ENCODE measurements at regions not wholly inside any gene's neighbourhood (a gene's known extent, or its start where the extent isn't known, plus 50 kb on each side); places are given as distances from the start of the nearest gene placed in this dataset.
"Not testable (repeated sequence)": the region's sequence is repeated elsewhere in the genome, so short reads cannot be mapped to it uniquely, and the experiment has no call there.

DNA sequence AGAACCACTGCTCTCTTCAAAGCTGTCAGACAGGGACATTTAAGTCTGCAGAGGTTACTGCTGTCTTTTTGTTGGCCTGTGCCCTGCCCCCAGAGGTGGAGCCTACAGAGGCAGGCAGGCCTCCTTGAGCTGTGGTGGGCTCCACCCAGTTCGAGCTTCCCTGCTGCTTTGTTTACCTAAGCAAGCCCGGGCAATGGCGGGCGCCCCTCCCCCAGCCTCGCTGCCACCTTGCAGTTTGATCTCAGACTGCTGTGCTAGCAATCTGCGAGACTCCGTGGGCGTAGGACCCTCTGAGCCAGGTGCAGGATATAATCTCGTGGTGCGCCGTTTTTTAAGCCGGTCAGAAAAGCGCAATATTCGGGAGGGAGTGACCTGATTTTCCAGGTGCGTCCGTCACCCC is 138.9 kb downstream of the KCNS3 start:
- DNase-seq (ENCODE audit: low spot score); intact Hi-C loops (cut with micrococcal nuclease); H3K4me1 Mint-ChIP-seq (ENCODE audit: low read depth); H3K27ac Mint-ChIP-seq; H3K27me3 Mint-ChIP-seq (ENCODE audit: low read depth); H3K4me3 Mint-ChIP-seq (ENCODE audit: low read depth); H3K36me3 Mint-ChIP-seq (ENCODE audit: low read depth): not testable (repeated sequence)
- H3K9me3 Mint-ChIP-seq: peaks cover 31% of the 10 kb centered on the region

DNA sequence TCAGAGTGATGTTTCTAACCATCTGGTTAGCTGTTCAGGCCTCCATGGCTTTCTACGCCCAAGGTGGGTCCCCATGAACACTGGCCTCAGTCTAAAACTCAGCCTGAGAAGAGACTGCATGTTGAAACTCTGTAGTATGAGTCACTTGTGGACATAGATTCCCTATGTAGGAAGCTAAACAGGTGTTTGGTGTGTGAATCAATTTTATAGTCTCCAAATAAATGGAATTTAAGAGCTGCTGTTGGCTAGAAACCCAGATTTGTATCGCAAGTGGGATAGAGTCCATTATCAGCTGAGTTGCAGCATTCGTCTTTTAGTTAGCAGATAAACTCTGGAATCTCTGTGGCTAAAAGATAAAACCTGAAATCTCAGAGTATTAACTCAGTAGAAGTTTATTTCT is 131.4 kb downstream of the KCNS3 start:
- H3K4me1 Mint-ChIP-seq (ENCODE audit: low read depth): no peaks in the 10 kb centered on the region
- intact Hi-C loops (cut with micrococcal nuclease): no loop called here
- DNase-seq (ENCODE audit: low spot score): no peak
- no peaks in the 10 kb centered on the region for H3K36me3 Mint-ChIP-seq (ENCODE audit: low read depth)
- H3K27ac Mint-ChIP-seq: no peak overlapping the region
- H3K27me3 Mint-ChIP-seq (ENCODE audit: low read depth): no peaks in the 10 kb centered on the region
- no peak overlapping the region for H3K4me3 Mint-ChIP-seq (ENCODE audit: low read depth)
- peaks cover 13% of the 10 kb centered on the region for H3K9me3 Mint-ChIP-seq

DNA sequence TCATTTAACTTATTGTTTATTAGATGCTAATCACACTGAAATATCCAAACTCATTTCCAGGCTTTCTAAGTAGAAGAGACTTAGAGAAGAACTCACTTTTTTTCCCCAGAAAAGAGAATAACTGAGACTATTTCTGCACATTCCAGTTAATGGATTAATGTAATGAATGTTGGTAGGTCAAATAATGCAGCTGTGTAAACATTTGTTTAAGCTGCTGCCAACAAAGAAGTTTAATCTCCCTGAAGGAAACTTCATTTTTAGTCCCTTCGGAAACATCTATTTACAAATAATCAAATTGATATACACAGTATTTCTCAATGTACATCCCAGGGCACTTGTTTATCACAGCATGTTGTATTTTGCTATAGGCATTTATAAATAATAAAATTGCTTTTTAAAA is 126.9 kb downstream of the KCNS3 start:
- intact Hi-C loops (cut with micrococcal nuclease): no loop called here
- Mint-ChIP-seq H3K4me1 (ENCODE audit: low read depth) (no peaks in the 10 kb centered on the region), H3K27me3 (ENCODE audit: low read depth) (no peaks in the 10 kb centered on the region), H3K27ac (no peak overlapping the region), H3K4me3 (ENCODE audit: low read depth) (no peak overlapping the region), H3K36me3 (ENCODE audit: low read depth) (no peaks in the 10 kb centered on the region), H3K9me3 (peaks cover 5% of the 10 kb centered on the region)
- DNase-seq (ENCODE audit: low spot score): no peak

DNA sequence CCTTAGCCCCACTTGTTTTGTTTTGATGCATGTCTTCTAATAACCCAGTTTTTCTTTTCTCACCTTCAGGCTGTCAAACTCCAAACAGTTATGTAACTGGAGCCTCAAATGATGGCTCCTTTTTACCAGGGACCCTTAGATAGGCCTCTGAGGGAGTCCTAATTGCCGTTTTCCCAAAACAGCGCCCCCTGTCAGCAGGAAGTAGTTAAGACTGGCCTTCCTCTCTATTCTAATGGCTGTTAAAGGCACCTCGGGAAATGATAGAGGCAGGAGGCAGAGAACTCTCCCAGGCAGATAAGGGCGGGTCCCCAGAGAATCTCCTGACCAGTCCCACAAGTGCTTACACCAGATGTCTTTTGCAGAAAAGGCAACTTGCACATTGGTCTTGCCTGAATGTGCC is 123.2 kb downstream of the KCNS3 start:
- Mint-ChIP-seq H3K4me1 (ENCODE audit: low read depth) (no peaks in the 10 kb centered on the region), H3K27me3 (ENCODE audit: low read depth) (no peaks in the 10 kb centered on the region), H3K27ac (no peak overlapping the region), H3K9me3 (peaks cover 7% of the 10 kb centered on the region), H3K4me3 (ENCODE audit: low read depth) (no peak overlapping the region), H3K36me3 (ENCODE audit: low read depth) (no peaks in the 10 kb centered on the region)
- no peak for DNase-seq (ENCODE audit: low spot score)
- intact Hi-C loops (cut with micrococcal nuclease): no loop called here

DNA sequence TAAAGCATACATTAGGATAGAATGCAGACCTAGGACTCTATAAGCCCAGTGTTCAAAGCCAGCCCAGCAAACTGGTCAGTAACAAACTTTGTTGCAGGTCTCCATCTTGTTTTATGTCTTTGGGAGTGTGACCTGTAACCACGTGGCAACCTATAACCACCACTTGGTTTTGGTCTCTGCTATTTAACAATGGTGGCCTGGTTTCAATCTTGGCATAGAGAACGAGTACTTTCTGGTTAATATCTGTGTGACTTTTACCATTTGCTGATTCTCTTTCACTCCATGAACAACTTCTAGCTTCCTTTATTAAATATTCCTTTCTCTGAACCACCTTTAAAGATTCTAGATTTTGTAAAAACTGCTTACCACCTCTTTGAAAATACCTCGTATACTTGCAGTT is 118.5 kb downstream of the KCNS3 start:
- no peaks in the 10 kb centered on the region for H3K27me3 Mint-ChIP-seq (ENCODE audit: low read depth)
- H3K36me3 Mint-ChIP-seq (ENCODE audit: low read depth): no peaks in the 10 kb centered on the region
- peaks cover 7% of the 10 kb centered on the region for H3K9me3 Mint-ChIP-seq
- intact Hi-C loops (cut with micrococcal nuclease): no loop called here
- DNase-seq (ENCODE audit: low spot score): no peak
- H3K4me3 Mint-ChIP-seq (ENCODE audit: low read depth): no peak overlapping the region
- H3K27ac Mint-ChIP-seq: no peak overlapping the region
- no peaks in the 10 kb centered on the region for H3K4me1 Mint-ChIP-seq (ENCODE audit: low read depth)

DNA sequence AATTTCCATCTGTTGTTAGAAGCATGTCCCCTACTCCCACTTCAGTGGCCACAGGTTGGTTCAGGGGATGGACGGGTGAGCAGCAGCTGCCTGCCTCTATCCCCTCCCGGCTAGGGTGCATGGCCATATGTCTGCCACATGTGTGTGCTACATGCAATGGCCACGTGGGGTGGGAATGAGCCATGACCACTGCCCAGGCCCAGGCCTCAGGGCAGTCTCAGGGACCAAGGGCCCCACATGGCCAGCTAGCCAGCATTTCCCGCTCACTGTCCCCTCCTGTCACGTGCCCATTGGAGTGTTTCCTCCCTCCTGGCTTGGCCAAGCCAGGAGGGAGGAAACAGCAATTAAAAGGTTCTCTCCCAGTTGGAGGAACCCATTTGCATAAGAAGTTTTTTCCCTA is 117.1 kb downstream of the KCNS3 start:
- Mint-ChIP-seq H3K27ac (no peak overlapping the region), H3K36me3 (ENCODE audit: low read depth) (no peaks in the 10 kb centered on the region), H3K4me1 (ENCODE audit: low read depth) (no peaks in the 10 kb centered on the region), H3K4me3 (ENCODE audit: low read depth) (no peak overlapping the region), H3K9me3 (peaks cover 7% of the 10 kb centered on the region), H3K27me3 (ENCODE audit: low read depth) (no peaks in the 10 kb centered on the region)
- no peak for DNase-seq (ENCODE audit: low spot score)
- intact Hi-C loops (cut with micrococcal nuclease): no loop called here
